ENCODE measurements at regions not wholly inside any gene's neighbourhood (a gene's known extent, or its start where the extent isn't known, plus 50 kb on each side); places are given as distances from the start of the nearest gene placed in this dataset.

DNA sequence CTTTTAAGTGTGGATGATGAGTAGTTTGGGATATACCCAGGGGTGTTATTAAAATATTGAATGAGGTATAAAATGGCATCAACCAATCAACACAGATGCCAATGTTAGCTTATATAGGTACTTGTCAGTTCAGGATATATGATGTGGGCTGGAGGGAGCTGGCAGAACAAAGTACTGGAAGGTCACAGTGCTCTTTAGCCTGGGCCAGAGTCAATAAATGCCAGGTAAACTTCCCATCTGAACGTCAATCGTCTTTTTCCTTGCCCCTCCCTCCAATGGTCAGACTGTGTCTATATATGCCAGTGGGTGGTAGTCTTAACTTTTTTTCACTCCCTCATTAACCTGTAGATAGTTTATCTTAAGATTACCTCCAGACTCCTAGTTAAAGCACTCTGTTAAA, 140.8 kb upstream of the RBMS1 start:
- TF ChIP-seq CTCF (IDR thresholded peaks at IDR 0.05), result no peak
- no peak for TF ChIP-seq POLR2AphosphoS5 (IDR thresholded peaks at IDR 0.05; ENCODE audit: low read depth, low read length)
- no peak for TF ChIP-seq REST (IDR thresholded peaks at IDR 0.05; ENCODE audit: insufficient read depth in 1 of 2, low read depth in 2 of 2, low read length in 1 of 2)

Measured in Panc1 (cell line).